H1 (cell line): ENCODE measurements at regions not wholly inside any gene's neighbourhood (a gene's known extent, or its start where the extent isn't known, plus 50 kb on each side); places are given as distances from the start of the nearest gene placed in this dataset.

Experiments used
- CTCF ChIA-PET: fragments of 300-600 bp; sonication (Branson Sonifier 250); formaldehyde crosslinking; loops from one replicate; lab custom pipeline; 2021; ENCODE audit not compliant: partially characterized antibody; lab: Charles Lee
- POLR2A ChIA-PET: fragments of 300-600 bp; sonication (Branson Sonifier 250); formaldehyde crosslinking; loops from one replicate; lab custom pipeline; 2021; ENCODE audit warnings: inconsistent platforms; ENCODE audit not compliant: partially characterized antibody; lab: Charles Lee
- DNase-seq, 2 experiments: peaks; one replicate each; pipeline versions ENCODE4 v3.0.0 to v3.0.0-alpha.2; 2010 to 2022; ENCODE audit warnings: low spot score in 2 of 2, low read depth in 1 of 2, mixed read lengths in 1 of 2
- FAIRE-seq: peaks from 2 replicates; lab custom pipeline; 2011; peaks lifted over from hg19 to GRCh38; lab: Jason Lieb, UNC
- H2AFZ ChIP-seq: 2 replicates; pipeline ENCODE4 v1.8.1; 2012; ENCODE audit warnings: low read length, inconsistent platforms
- H2AK5ac ChIP-seq: 2 replicates; pipeline ENCODE4 v1.6.1; 2013; ENCODE audit warnings: low read depth, low read length
- H2BK120ac ChIP-seq: replicated peaks from 2 replicates; pipeline ENCODE3; 2013; ENCODE audit warnings: low read depth, low read length, inconsistent platforms
- H2BK12ac ChIP-seq: 2 replicates; pipeline ENCODE4 v1.6.1; 2013; ENCODE audit warnings: low read depth, low read length
- H2BK15ac ChIP-seq: 2 replicates; pipeline ENCODE4 v1.6.1; 2013; ENCODE audit warnings: low read length
- H2BK20ac ChIP-seq: 2 replicates; pipeline ENCODE4 v1.6.1; 2013; ENCODE audit warnings: low read length
- H2BK5ac ChIP-seq: 2 replicates; pipeline ENCODE4 v1.6.1; 2013; ENCODE audit warnings: low read depth, low read length
- H3K14ac ChIP-seq: 2 replicates; pipeline ENCODE4 v1.6.1; 2013; ENCODE audit warnings: inconsistent platforms; ENCODE audit not compliant: insufficient read length
- H3K18ac ChIP-seq: 2 replicates; pipeline ENCODE4 v1.6.1; 2013; ENCODE audit warnings: low read length; ENCODE audit errors: extremely low read depth
- H3K23ac ChIP-seq: 2 replicates; pipeline ENCODE4 v1.6.1; 2013; ENCODE audit warnings: inconsistent platforms; ENCODE audit not compliant: insufficient read length
- H3K23me2 ChIP-seq: 2 replicates; pipeline ENCODE4 v1.6.1; 2013; ENCODE audit warnings: low read depth, low read length
- H3K27ac ChIP-seq: 2 replicates; pipeline ENCODE4 v1.6.1; 2011; ENCODE audit warnings: low read depth, low read length, inconsistent platforms
- H3K27me3 ChIP-seq, 4 experiments: replicated peaks in 1 of 4; 1 replicate in 1 of 4; 2 replicates in 3 of 4; pipeline versions ENCODE4 v1.6.1 to v1.8.1; 2011 to 2013; ENCODE audit warnings: low read length in 3 of 4, mild to moderate bottlenecking in 3 of 4, inconsistent platforms in 2 of 4, mixed read lengths in 2 of 4, moderate library complexity in 1 of 4; ENCODE audit not compliant: control insufficient read depth in 3 of 4, insufficient read depth in 3 of 4; ENCODE audit errors: extremely low read depth in 1 of 4
- H3K36me3 ChIP-seq, 4 experiments: 2 replicates each; pipeline versions ENCODE4 v1.6.1 to v1.8.1; 2011 to 2013; ENCODE audit warnings: mild to moderate bottlenecking in 4 of 4, low read length in 3 of 4, moderate library complexity in 2 of 4, control low read depth in 1 of 4, inconsistent platforms in 1 of 4; ENCODE audit not compliant: insufficient read depth in 4 of 4, control insufficient read depth in 2 of 4
- H3K4ac ChIP-seq: replicated peaks from 2 replicates; pipeline ENCODE3; 2013; ENCODE audit warnings: low read length, low read depth, mixed read lengths, inconsistent platforms; ENCODE audit not compliant: insufficient read length
- H3K4me1 ChIP-seq, 4 experiments: replicated peaks in 1 of 4; 1 replicate in 1 of 4; 2 replicates in 3 of 4; pipeline versions ENCODE4 v1.6.1 to v1.8.1; 2011 to 2013; ENCODE audit warnings: low read length in 3 of 4, inconsistent platforms in 2 of 4, mixed read lengths in 1 of 4; ENCODE audit not compliant: insufficient read depth in 4 of 4, control insufficient read depth in 3 of 4
- H3K4me2 ChIP-seq, 2 experiments: 2 replicates each; pipeline versions ENCODE4 v1.6.1 to v1.8.1; 2011 to 2013; ENCODE audit warnings: low read depth in 2 of 2, low read length in 2 of 2, control low read depth in 1 of 2, inconsistent platforms in 1 of 2, mild to moderate bottlenecking in 1 of 2; ENCODE audit not compliant: insufficient read depth in 1 of 2
- H3K4me3 ChIP-seq, 4 experiments: fragments of 200-600, 300-600 bp in 1 of 4; sonication (generic), shearing (Covaris generic), sonication (Bioruptor Twin) in 1 of 4; 2 replicates each; pipeline versions ENCODE4 v1.5.1 to v1.8.1; 2011 to 2016; ENCODE audit warnings: low read length in 4 of 4, low read depth in 3 of 4, control low read depth in 2 of 4, inconsistent platforms in 2 of 4, mild to moderate bottlenecking in 2 of 4, mixed read lengths in 1 of 4, moderate library complexity in 1 of 4; ENCODE audit not compliant: insufficient read depth in 2 of 4; ENCODE audit errors: extremely low read depth in 1 of 4
- H3K56ac ChIP-seq: replicated peaks from 2 replicates; pipeline ENCODE3; 2013; ENCODE audit warnings: low read depth, mild to moderate bottlenecking, mixed read lengths, low read length, inconsistent platforms; ENCODE audit not compliant: insufficient read length
- H3K79me1 ChIP-seq: 2 replicates; pipeline ENCODE4 v1.6.1; 2013; ENCODE audit warnings: low read depth, low read length, control low read depth
- H3K79me2 ChIP-seq, 2 experiments: 2 replicates each; pipeline versions ENCODE4 v1.6.1 to v1.8.1; 2012 to 2013; ENCODE audit warnings: low read length in 2 of 2, mild to moderate bottlenecking in 2 of 2, inconsistent platforms in 1 of 2; ENCODE audit not compliant: insufficient read depth in 2 of 2, control insufficient read depth in 1 of 2
- H3K9ac ChIP-seq, 4 experiments: replicated peaks in 1 of 4; 1 replicate in 1 of 4; 2 replicates in 3 of 4; pipeline versions ENCODE4 v1.6.1 to v1.8.1; 2011 to 2013; ENCODE audit warnings: low read depth in 3 of 4, low read length in 3 of 4, control low read depth in 2 of 4, mild to moderate bottlenecking in 2 of 4, moderate library complexity in 2 of 4, inconsistent platforms in 1 of 4; ENCODE audit errors: extremely low read depth in 1 of 4
- H3K9me3 ChIP-seq, 2 experiments: 2 replicates each; pipeline versions ENCODE4 v1.6.1 to v1.8.1; 2012 to 2013; ENCODE audit warnings: mild to moderate bottlenecking in 2 of 2, moderate library complexity in 2 of 2, control low read depth in 1 of 2, inconsistent platforms in 1 of 2, low read depth in 1 of 2, low read length in 1 of 2, mixed read lengths in 1 of 2; ENCODE audit not compliant: insufficient read depth in 2 of 2
- H4K20me1 ChIP-seq, 2 experiments: replicated peaks in 1 of 2; 2 replicates each; pipeline versions ENCODE3 to v1.8.1; 2011 to 2013; ENCODE audit warnings: inconsistent platforms in 2 of 2, low read length in 2 of 2, mild to moderate bottlenecking in 1 of 2; ENCODE audit not compliant: insufficient read depth in 2 of 2, control insufficient read depth in 1 of 2
- H4K5ac ChIP-seq: 2 replicates; pipeline ENCODE4 v1.6.1; 2013; ENCODE audit warnings: low read length, low read depth, mixed read lengths, inconsistent platforms; ENCODE audit not compliant: insufficient read length
- H4K8ac ChIP-seq: 2 replicates; pipeline ENCODE4 v1.8.0; 2013; ENCODE audit warnings: mild to moderate bottlenecking, moderate library complexity, low read length, inconsistent platforms; ENCODE audit not compliant: insufficient read depth; ENCODE audit errors: extremely low read depth
- H4K91ac ChIP-seq: replicated peaks from 2 replicates; pipeline ENCODE3; 2013; ENCODE audit warnings: low read length, mixed read lengths, inconsistent platforms; ENCODE audit not compliant: insufficient read length
- HDAC2 ChIP-seq, 2 experiments: fragments of 300-600 bp in 1 of 2; sonication (generic) in 1 of 2; IDR thresholded peaks; 2 replicates each; pipeline ENCODE4 v1.6.1; 2011 to 2012; ENCODE audit warnings: low read depth in 2 of 2, low read length in 2 of 2, mild to moderate bottlenecking in 2 of 2, moderate library complexity in 2 of 2, borderline replicate concordance in 1 of 2, inconsistent platforms in 1 of 2
- KDM4A ChIP-seq: IDR thresholded peaks from one replicate; pipeline ENCODE4 v1.7.1; 2012; ENCODE audit warnings: low read depth, mild to moderate bottlenecking, moderate library complexity, low read length, inconsistent platforms; ENCODE audit not compliant: severe bottlenecking
- POLR2A ChIP-seq, 2 experiments: IDR thresholded peaks; 1 replicate in 1 of 2; 2 replicates in 1 of 2; pipeline ENCODE4 v1.6.1; 2011; ENCODE audit warnings: low read depth in 2 of 2, low read length in 2 of 2, mild to moderate bottlenecking in 2 of 2; ENCODE audit errors: control extremely low read depth in 1 of 2
- POLR2AphosphoS5 ChIP-seq: IDR thresholded peaks from 2 replicates; pipeline ENCODE4 v1.6.1; 2011; ENCODE audit warnings: low read depth, low read length
- TBP ChIP-seq: IDR thresholded peaks from 2 replicates; pipeline ENCODE4 v1.6.1; 2011; ENCODE audit warnings: low read depth, low read length, improper control_type of control experiment
- WGBS, 2 experiments: shearing (Covaris generic) in 1 of 2; methylation state at CpG; one replicate each; pipeline versions ENCODE4 v1.1.6 to v1.1.7; 2013 to 2015; ENCODE audit warnings: low lambda C conversion rate in 2 of 2, mixed read lengths in 2 of 2, inconsistent platforms in 1 of 2, low coverage in 1 of 2, missing lambda C conversion rate in 1 of 2; ENCODE audit not compliant: insufficient replicate concordance in 2 of 2, insufficient coverage in 1 of 2, insufficient read length in 1 of 2; ENCODE audit errors: extremely low coverage in 1 of 2, missing lambda C conversion rate in 1 of 2; 5-methylcytosine and 5-hydroxymethylcytosine counted together
- TF ChIP-seq, protein P1 (sequence below): IDR thresholded peaks from 2 replicates; pipeline ENCODE4 v1.6.1; 2012; ENCODE audit warnings: inconsistent platforms

DNA sequence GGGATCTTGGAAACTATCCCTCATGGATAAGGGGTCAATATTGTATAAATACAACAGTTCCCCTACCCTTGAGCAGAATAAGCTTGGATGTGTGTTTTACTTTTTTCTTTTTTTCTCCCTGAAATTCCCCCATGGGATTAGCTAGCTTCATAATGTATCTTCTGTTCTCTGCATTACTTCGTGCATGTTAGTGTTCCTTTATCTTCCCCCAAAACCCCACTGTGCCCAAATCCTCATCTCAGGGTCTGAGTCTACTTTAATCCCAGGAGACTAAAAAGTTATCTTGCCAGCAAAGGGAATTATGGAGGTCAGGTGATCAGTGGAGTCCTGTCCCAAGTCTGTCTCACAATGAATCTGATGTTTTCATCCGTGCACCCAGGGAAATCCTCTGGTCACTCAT is 217.5 kb upstream of the CNTNAP4 start:
- ChIA-PET CTCF (interaction anchor here (1.1 kb wide), 1 partner anchor 12 kb away, joined by 3 read pairs; no protein-coding TSS in a partner anchor), POLR2A (no interaction called here)
- Histone ChIP-seq H3K4me1 (no peaks in the 10 kb centered on the region), H3K9ac (no peak overlapping the region), H3K4me3 (no peak overlapping the region), H4K8ac (no peak overlapping the region), H2BK120ac (no peak overlapping the region), H3K23ac (no peak overlapping the region), H3K79me1 (no peaks in the 10 kb centered on the region), H2BK15ac (no peak overlapping the region), H4K91ac (no peak overlapping the region), H2AK5ac (no peak overlapping the region), H3K23me2 (no peaks in the 10 kb centered on the region; the same call in 1 of the 2 replicates), H3K14ac (no peak overlapping the region), H3K4ac (no peak overlapping the region), H3K56ac (no peak overlapping the region), H2BK5ac (no peak overlapping the region), H4K5ac (no peak overlapping the region), H2BK12ac (no peak overlapping the region), H3K27me3 (peaks cover 0 to 1% (median 0%) of the 10 kb centered on the region in 4 experiments; a peak in 1 of 7 replicates), H3K79me2 (no peaks in the 10 kb centered on the region), H3K27ac (no peak overlapping the region), H2BK20ac (no peak overlapping the region), H3K18ac (no peak overlapping the region)
- WGBS, 2 experiments: 85% methylated on average over 2 of the region's 2 CpGs; no CpG with 5 or more reads in 1 of the 2 experiments
- no peak for DNase-seq
- no peak for TF ChIP-seq TBP
- TF ChIP-seq HDAC2 (IDR thresholded peaks at IDR 0.05; ENCODE audit: borderline replicate concordance in 1 of 2, low read depth in 2 of 2, low read length in 2 of 2): no peak
- no peak for TF ChIP-seq KDM4A
- TF ChIP-seq POLR2AphosphoS5: no peak
- TF ChIP-seq, protein P1, sequence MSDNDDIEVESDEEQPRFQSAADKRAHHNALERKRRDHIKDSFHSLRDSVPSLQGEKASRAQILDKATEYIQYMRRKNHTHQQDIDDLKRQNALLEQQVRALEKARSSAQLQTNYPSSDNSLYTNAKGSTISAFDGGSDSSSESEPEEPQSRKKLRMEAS: no peak
- no peak for TF ChIP-seq POLR2A (IDR thresholded peaks at IDR 0.05; ENCODE audit: control extremely low read depth in 1 of 2, low read depth in 2 of 2, low read length in 2 of 2)
- TF ChIP-seq, all 59 proteins: peak for 0
- Histone ChIP-seq H4K20me1 (no peaks in the 10 kb centered on the region), H3K4me2 (no peak overlapping the region), H3K9me3 (no peaks in the 10 kb centered on the region), H2AFZ (no peak overlapping the region), H3K36me3 (no peaks in the 10 kb centered on the region)
- no peak for FAIRE-seq
